ENCODE measurements at regions not wholly inside any gene's neighbourhood (a gene's known extent, or its start where the extent isn't known, plus 50 kb on each side); places are given as distances from the start of the nearest gene placed in this dataset.

DNA sequence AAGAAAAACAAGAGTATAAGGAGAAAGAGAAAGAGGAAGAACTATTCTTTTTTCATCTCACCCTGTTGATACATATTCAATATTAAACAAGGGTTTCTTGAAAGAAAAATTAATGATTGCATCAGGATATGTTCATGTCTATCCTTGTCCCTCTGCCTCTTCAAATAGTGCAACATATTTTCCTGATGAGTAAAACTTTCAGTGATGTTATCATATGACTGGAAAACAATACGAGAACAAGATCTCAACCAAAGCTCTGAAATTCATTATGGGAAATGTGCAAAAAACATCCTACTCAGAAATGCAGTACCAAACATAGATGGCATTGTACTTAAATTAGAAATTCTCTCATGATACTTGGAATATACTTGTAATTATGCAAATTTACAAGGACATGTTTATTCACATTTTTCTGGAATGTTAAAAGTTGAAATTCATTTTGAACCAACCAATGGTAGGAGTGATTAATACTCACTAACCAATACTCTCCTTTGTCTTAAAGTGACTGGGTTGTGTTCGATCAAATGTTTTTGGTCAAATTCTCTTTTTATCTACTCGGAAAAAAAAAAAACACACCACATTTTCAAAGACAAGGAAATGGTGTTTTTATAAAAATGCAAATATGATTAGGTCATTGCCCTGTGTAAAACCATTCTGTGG lies 148.9 kb upstream of the GULP1 start:
- BruUV-seq (replicated peaks): no TSS peak
- Histone ChIP-seq H3K9me3 (ENCODE audit: low read depth, low read length, poor library complexity, severe bottlenecking) (no peaks in the 10 kb centered on the region), H3K27ac (ENCODE audit: low read depth, low read length, poor library complexity, severe bottlenecking) (no peak overlapping the region), H3K27me3 (replicated peaks; ENCODE audit: insufficient read depth, low read depth, low read length, poor library complexity) (no peaks in the 10 kb centered on the region), H3K36me3 (ENCODE audit: insufficient read depth, low read length, poor library complexity, severe bottlenecking) (no peaks in the 10 kb centered on the region), H3K4me3 (ENCODE audit: low read depth, low read length, poor library complexity, severe bottlenecking) (no peak overlapping the region), H3K4me1 (ENCODE audit: insufficient read depth, low read length, poor library complexity, severe bottlenecking) (no peaks in the 10 kb centered on the region)
- no peak for DNase-seq (ENCODE audit: low spot score)
- POLR2A ChIA-PET (ENCODE audit: low non-redundant PET): no interaction called here
- CTCF ChIA-PET: no interaction called here
- intact Hi-C loops (cut with micrococcal nuclease; ENCODE audit: unreplicated experiment): no loop called here
- TF ChIP-seq, protein P1, sequence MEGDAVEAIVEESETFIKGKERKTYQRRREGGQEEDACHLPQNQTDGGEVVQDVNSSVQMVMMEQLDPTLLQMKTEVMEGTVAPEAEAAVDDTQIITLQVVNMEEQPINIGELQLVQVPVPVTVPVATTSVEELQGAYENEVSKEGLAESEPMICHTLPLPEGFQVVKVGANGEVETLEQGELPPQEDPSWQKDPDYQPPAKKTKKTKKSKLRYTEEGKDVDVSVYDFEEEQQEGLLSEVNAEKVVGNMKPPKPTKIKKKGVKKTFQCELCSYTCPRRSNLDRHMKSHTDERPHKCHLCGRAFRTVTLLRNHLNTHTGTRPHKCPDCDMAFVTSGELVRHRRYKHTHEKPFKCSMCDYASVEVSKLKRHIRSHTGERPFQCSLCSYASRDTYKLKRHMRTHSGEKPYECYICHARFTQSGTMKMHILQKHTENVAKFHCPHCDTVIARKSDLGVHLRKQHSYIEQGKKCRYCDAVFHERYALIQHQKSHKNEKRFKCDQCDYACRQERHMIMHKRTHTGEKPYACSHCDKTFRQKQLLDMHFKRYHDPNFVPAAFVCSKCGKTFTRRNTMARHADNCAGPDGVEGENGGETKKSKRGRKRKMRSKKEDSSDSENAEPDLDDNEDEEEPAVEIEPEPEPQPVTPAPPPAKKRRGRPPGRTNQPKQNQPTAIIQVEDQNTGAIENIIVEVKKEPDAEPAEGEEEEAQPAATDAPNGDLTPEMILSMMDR (conservative IDR thresholded peaks at IDR 0.05; ENCODE audit: low read depth, low read length): no peak
- no peak for TF ChIP-seq EZH2 (IDR thresholded peaks at IDR 0.05; ENCODE audit: borderline replicate concordance, low read depth, low read length, poor library complexity, severe bottlenecking)

DNA sequence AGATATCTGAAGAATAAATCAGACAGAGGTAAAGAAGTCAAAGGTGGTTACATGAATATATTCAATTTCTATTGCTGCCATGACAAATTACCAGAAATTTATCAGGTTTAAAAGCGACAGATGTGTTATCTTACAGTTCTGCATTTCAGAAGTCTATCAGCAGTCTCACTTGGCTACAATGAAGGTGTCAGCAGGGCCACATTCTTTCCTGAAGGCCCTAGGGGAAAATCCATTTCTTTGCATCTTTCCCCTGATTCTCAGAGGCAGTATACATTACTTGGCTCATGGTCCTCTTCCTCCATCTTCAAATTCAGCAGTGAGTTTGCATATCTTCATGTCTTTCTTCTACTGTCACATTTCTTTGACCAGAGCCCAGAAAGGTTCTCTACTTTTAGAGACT lies 145.8 kb upstream of the GULP1 start:
- TF ChIP-seq, protein P1 (conservative IDR thresholded peaks at IDR 0.05; ENCODE audit: low read depth, low read length): no peak
- TF ChIP-seq EZH2 (IDR thresholded peaks at IDR 0.05; ENCODE audit: borderline replicate concordance, low read depth, low read length, poor library complexity, severe bottlenecking): no peak
- POLR2A ChIA-PET (ENCODE audit: low non-redundant PET): no interaction called here

DNA sequence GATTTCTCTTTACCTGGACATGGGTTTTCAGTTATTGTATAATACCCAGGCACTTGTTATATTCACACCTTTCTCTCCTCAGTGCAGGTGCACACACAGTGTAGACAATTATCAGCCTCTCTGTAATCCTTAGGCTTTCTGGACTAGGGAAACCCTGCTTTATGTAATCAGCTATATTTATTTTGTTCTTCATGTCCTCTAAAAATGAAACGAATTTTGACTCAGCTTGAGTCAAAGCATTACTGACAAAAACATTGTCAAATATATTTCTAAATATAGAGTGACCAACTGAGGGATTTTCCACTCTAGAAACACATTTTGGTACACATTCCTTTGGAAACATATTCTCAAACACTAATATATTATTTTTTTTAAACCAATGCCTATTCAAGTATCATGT lies 144.8 kb upstream of the GULP1 start:
- H3K36me3 ChIP-seq (ENCODE audit: insufficient read depth, low read length, poor library complexity, severe bottlenecking): no peaks in the 10 kb centered on the region
- ChIA-PET POLR2A (ENCODE audit: low non-redundant PET) (no interaction called here), CTCF (no interaction called here)
- no peak overlapping the region for H3K4me3 ChIP-seq (ENCODE audit: low read depth, low read length, poor library complexity, severe bottlenecking)
- intact Hi-C loops (cut with micrococcal nuclease; ENCODE audit: unreplicated experiment): no loop called here
- no peak overlapping the region for H3K27ac ChIP-seq (ENCODE audit: low read depth, low read length, poor library complexity, severe bottlenecking)
- no peaks in the 10 kb centered on the region for H3K27me3 ChIP-seq (replicated peaks; ENCODE audit: insufficient read depth, low read depth, low read length, poor library complexity)
- BruUV-seq (replicated peaks): no TSS peak
- H3K9me3 ChIP-seq (ENCODE audit: low read depth, low read length, poor library complexity, severe bottlenecking): no peaks in the 10 kb centered on the region
- TF ChIP-seq EZH2 (IDR thresholded peaks at IDR 0.05; ENCODE audit: borderline replicate concordance, low read depth, low read length, poor library complexity, severe bottlenecking): no peak
- TF ChIP-seq, protein P1 (conservative IDR thresholded peaks at IDR 0.05; ENCODE audit: low read depth, low read length): no peak
- H3K4me1 ChIP-seq (ENCODE audit: insufficient read depth, low read length, poor library complexity, severe bottlenecking): no peaks in the 10 kb centered on the region
- no peak for DNase-seq (ENCODE audit: low spot score)

More for the DNA sequence above, 145.8 kb upstream of the GULP1 start:
- no TSS peak for BruUV-seq (replicated peaks)
- H3K27me3 ChIP-seq (replicated peaks; ENCODE audit: insufficient read depth, low read depth, low read length, poor library complexity): no peaks in the 10 kb centered on the region
- H3K36me3 ChIP-seq (ENCODE audit: insufficient read depth, low read length, poor library complexity, severe bottlenecking): no peaks in the 10 kb centered on the region
- no peaks in the 10 kb centered on the region for H3K4me1 ChIP-seq (ENCODE audit: insufficient read depth, low read length, poor library complexity, severe bottlenecking)
- no peak overlapping the region for H3K4me3 ChIP-seq (ENCODE audit: low read depth, low read length, poor library complexity, severe bottlenecking)
- no peaks in the 10 kb centered on the region for H3K9me3 ChIP-seq (ENCODE audit: low read depth, low read length, poor library complexity, severe bottlenecking)
- CTCF ChIA-PET: no interaction called here
- no peak for DNase-seq (ENCODE audit: low spot score)
- no peak overlapping the region for H3K27ac ChIP-seq (ENCODE audit: low read depth, low read length, poor library complexity, severe bottlenecking)
- intact Hi-C loops (cut with micrococcal nuclease; ENCODE audit: unreplicated experiment): no loop called here

Data from A673 (cell line).